Activated CD8-positive, alpha-beta memory T cell treated with anti-CD3 and anti-CD28 coated beads for 36 hours (primary cell): ENCODE measurements at regions not wholly inside any gene's neighbourhood (a gene's known extent, or its start where the extent isn't known, plus 50 kb on each side); places are given as distances from the start of the nearest gene placed in this dataset.
"Not testable (repeated sequence)": the region's sequence is repeated elsewhere in the genome, so short reads cannot be mapped to it uniquely, and the experiment has no call there.

ENCODE experiments used
- CTCF ChIA-PET: fragments of 350-600 bp; sonication (Branson Sonifier 250); formaldehyde crosslinking; loops from one replicate; lab custom pipeline; 2021; ENCODE audit warnings: antibody characterized with exemption; lab: Charles Lee
- POLR2A ChIA-PET: fragments of 350-600 bp; sonication (Branson Sonifier 250); formaldehyde crosslinking; loops from one replicate; lab custom pipeline; 2021; ENCODE audit warnings: antibody characterized with exemption; lab: Charles Lee

GRCh38 chrX:96481831-96482230, 202.8 kb upstream of the DIAPH2 start:
- POLR2A ChIA-PET: no interaction called here
- CTCF ChIA-PET: no interaction called here

DNA sequence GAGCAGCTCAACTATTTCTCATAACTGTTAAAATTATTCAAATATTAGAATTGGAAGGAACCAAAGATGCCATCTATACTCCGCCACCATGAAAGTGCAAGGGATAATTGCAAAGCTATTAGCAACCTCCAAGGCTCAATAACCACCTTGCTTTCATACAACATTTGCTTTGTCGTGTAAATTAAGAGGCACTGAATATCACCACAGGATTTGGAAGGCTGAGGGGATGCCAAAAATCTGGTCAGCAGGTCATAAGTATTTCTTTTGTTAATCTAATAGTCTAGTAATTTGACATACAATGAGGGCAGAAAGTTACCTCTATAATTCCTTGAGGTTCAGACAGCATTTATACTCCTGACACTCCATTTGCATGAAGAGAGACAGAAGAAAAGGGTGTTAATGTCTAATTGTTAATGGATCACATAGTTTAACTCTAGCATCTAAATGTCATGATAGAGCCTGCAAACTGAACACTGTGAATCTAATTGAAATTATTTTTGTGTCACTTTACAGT, 200.9 kb upstream of the DIAPH2 start:
- CTCF ChIA-PET: no interaction called here
- POLR2A ChIA-PET: no interaction called here

DNA sequence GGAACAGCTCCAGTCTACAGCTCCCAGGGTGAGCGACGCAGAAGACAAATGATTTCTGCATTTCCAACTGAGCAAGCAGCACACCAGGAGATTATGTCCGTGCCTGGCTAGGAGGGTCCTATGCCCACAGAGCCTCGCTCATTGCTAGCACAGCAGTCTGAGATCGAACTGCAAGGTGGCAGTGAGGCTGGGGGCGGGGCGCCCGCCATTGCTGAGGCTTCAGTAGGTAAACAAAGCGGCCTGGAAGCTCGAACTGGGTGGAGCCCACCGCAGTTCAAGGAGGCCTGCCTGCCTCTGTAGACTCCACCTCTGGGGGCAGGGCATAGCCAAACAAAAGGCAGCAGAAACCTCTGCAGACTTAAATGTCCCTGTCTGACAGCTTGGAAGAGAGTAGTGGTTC, 198.0 kb upstream of the DIAPH2 start:
- POLR2A ChIA-PET, CTCF ChIA-PET: not testable (repeated sequence)

GRCh38 chrX:96502507-96502906, 182.1 kb upstream of the DIAPH2 start:
- CTCF ChIA-PET: no interaction called here
- POLR2A ChIA-PET: no interaction called here

DNA sequence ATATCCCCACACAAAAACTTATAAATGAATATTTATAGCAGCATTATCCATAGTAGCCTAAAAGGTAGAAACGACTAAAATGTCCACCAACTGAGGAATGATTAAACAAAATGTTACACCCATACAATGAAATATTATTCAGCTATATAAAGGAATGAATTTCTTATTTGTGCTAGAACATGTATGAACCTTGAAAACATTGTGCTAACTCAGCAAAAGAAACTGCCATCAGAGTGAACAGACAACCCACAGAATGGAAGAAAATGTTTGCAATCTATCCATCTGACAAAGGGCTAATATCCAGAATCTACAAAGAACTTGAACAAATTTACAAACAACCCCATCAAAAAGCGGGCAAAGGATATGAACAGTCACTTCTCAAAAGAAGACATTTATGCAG, 155.3 kb upstream of the DIAPH2 start:
- CTCF ChIA-PET: not testable (repeated sequence)

DNA sequence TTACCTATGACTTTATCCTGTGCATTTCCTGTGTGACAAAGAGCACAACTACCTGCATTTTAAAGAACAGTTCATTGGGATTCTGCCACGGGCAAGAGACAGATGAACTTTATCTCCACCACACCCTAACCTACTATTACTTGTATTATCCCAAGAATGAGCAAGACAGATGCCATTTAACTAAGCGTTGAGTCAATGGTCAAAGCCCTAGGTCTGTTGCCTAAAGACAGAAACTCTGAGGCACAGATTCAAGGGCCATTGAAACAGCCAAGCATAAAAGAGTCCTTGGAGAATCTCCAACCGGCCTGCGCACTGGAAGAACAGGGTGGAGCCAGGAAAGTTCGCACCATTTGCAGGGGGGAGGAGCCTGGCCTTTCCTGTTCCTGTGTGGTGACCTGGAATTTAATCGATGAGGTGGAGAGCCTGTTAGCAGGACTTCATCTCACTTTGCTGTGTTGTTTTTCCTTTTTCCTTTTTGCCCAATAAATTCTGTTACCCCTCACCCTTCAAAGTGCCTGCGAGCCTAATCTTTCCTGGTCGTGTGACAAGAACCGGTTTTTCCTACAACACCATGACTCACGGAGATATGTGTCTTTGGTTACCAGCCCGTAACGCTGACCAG, 146.4 kb upstream of the DIAPH2 start:
- CTCF ChIA-PET: no interaction called here
- POLR2A ChIA-PET: no interaction called here

More for the DNA sequence above, 155.3 kb upstream of the DIAPH2 start:
- POLR2A ChIA-PET: not testable (repeated sequence)

DNA sequence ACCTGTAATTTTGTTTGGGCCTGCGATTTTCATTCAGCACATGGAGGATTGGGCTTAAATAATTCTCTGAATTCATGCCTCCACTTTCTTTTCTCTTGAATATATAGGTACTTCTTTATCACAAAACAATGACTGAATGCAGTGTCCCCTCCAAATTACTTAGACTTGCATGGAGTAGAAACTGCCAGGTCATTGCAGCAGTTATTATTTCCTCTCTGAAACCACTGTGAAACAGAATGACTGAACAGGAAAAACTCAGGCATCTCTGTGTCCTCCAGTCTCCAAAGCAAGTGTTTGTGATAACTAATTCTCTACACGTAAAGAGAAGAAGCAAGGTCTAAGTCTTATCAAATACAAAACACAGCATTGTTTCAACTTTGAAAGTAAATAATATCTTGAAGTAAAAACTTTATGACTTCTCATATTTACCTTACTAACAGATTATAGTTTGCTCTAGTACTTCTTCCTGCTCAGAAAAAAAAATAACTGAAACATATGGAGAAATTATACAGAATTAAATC, 144.5 kb upstream of the DIAPH2 start:
- ChIA-PET CTCF (no interaction called here), POLR2A (no interaction called here)

- POLR2A ChIA-PET, CTCF ChIA-PET: not testable (repeated sequence)
Measured at GRCh38 chrX:96546281-96546680, 138.4 kb upstream of the DIAPH2 start.

GRCh38 chrX:96551322-96551872, 133.2 kb upstream of the DIAPH2 start:
- POLR2A ChIA-PET: no interaction called here
- CTCF ChIA-PET: no interaction called here

- CTCF ChIA-PET: no interaction called here
- POLR2A ChIA-PET: no interaction called here
Measured at GRCh38 chrX:96556886-96557285, 127.8 kb upstream of the DIAPH2 start.

DNA sequence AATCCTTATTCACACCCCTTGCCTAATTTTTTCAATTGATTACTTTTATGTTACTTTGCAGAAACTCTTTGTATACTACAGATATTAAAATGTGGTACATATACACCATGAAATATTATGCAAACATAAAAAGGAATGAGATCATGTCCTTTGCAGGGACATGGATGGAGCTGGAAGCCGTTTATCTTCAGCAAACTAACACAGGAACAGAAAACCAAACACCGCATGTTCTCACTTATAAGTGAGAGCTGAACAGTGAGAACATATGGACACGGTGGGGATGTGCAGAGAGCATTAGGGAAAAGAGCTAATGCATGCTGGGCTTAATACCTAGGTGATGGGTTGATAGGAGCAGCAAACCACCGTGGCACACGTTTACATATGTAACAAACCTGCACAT, 123.5 kb upstream of the DIAPH2 start:
- POLR2A ChIA-PET, CTCF ChIA-PET: not testable (repeated sequence)

DNA sequence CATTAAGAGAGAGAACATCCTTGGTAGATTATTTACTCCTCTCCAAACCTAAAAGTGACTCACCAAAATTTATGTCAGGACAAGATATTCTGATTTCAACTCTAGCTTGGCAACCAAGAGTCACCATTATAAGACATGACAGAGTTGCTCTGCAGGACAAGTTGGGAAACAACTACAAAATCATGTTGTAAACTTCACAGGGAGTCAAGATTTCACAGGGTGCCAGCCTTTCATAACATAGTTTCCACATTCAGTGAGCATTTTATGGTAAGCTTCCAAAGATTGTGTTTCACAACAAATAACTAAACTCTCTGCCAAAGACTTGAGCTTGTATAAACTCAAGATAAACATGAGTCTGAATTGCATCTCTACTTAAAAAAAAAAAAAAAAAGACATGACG, 121.0 kb upstream of the DIAPH2 start:
- CTCF ChIA-PET: interaction anchor here (0.7 kb wide), 1 partner anchor 632 kb away, joined by 3 read pairs; no protein-coding TSS in a partner anchor
- POLR2A ChIA-PET: interaction anchor here (0.5 kb wide), 1 partner anchor 452 kb away, joined by 9 read pairs; no protein-coding TSS in a partner anchor

- ChIA-PET POLR2A (no interaction called here), CTCF (no interaction called here)
Measured at GRCh38 chrX:96564595-96564994, 120.0 kb upstream of the DIAPH2 start.

GRCh38 chrX:96566878-96567277, 117.8 kb upstream of the DIAPH2 start:
- ChIA-PET POLR2A (no interaction called here), CTCF (no interaction called here)

DNA sequence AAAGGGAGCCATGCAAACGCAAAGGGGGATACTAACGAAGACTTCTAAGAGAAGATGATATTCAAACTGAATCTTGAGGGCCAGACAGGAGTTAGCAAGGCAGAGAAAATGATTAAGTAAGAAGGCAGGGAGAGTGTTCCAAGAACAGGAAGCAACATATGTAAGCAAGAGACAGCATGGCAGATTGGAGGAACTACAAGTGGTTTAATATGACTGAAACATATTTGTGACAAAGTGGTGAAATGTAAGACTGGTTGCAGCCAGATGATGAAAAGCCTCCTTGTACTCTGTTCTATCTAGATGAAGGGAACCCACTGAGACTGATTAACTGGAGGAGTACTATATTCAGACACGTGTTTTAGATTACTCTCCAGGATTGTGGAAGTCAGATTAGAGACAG, 116.6 kb upstream of the DIAPH2 start:
- CTCF ChIA-PET: no interaction called here

DNA sequence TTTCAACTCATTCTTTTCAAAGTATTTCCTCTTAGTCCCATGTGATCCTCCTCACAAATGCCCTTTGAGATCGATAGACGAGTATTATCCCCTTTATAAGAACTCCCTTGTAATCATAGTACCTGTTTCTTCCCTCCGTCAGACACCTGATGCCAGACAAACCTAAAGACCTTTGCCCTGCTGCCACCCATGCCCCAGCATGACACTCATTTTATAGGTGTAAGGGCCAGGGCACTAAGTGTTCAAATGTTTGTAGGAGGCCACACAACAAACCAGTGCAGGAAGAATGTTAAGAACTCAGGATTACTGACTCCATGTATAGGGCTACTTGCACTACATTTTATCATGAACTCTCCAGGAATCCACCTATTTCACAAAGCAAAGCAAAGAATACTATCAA, 115.6 kb upstream of the DIAPH2 start:
- ChIA-PET CTCF (interaction anchor here (0.6 kb wide), 1 partner anchor 108 kb away, joined by 4 read pairs; no protein-coding TSS in a partner anchor), POLR2A (no interaction called here)

More for the DNA sequence above, 116.6 kb upstream of the DIAPH2 start:
- POLR2A ChIA-PET: no interaction called here

DNA sequence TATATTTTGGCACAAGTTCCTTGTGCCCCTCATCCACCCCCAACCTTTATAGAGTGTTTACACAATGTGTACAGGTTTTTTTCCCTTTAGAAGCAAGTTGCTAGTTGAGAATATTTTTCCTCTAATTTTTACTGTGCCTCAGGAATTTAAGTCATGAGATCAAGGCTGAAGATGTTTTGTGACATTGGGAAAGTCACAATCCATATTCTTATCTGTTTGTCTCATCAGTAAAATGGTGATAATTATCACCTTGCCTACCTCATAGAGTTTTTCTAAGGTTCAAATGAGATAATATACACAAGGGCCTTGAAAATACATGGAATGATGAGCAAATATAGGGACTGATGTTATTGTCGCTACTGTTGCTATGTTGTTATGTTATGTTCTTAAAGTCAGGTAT, 109.6 kb upstream of the DIAPH2 start:
- POLR2A ChIA-PET: no interaction called here
- CTCF ChIA-PET: no interaction called here

DNA sequence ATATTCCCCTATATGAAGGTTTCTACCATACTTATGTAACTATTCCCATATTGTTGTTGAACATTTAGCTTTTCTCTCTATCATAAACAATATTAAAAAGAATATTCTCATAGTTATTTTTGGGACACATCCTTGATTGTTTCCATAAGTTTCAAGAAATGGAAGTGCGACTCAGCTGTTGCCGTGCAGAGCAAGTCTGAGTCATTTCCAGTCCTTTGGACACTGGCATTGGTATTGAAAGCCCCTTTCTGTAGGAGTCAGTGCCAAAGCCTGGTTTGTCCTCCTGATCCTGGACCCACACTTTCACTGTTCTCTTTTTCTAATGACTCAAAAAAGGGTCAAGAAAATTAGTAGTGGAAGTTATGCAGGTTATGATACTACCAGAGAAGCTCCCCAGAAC, 108.3 kb upstream of the DIAPH2 start:
- CTCF ChIA-PET: no interaction called here
- POLR2A ChIA-PET: no interaction called here

GRCh38 chrX:96578781-96579180, 105.9 kb upstream of the DIAPH2 start:
- CTCF ChIA-PET: no interaction called here
- POLR2A ChIA-PET: no interaction called here

DNA sequence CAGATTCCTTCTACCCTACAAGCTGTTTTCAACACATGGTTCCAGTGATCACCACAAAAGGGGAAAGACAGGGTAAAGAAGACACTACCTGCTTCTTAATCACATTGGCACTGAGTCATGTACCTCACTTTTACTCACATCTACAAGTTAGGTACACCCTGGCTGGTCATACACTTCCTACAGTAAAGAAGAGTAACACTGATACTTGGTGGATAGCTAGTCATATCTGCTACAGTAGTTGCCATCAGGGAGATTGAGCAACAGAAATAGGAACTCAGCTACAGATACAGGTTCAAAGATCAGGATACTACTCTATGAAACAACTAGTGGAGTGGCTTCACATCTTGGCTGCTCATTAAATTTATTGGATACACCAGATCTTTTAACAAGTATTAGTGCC, 105.4 kb upstream of the DIAPH2 start:
- CTCF ChIA-PET: no interaction called here
- POLR2A ChIA-PET: no interaction called here

DNA sequence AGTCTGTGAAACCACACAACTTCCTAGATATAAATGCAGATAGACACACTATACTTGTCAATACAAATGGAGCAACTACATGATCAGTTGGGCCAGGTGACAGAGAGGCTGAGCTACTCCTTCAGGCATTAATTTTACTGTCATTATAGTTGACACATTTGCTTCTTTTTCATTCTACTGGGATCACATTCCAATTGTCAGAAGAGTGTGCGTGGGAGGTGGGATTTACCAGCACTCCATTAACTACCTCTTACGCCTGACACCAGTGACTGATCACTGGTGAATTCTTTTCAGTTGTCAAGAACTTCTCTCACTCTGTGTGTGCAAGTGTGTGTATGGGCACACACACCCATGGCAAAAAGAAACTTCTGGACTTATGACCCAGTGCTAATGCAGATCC, 94.2 kb upstream of the DIAPH2 start:
- POLR2A ChIA-PET: no interaction called here

More for the DNA sequence above, 94.2 kb upstream of the DIAPH2 start:
- CTCF ChIA-PET: no interaction called here
